ENCODE measurements at regions not wholly inside any gene's neighbourhood (a gene's known extent, or its start where the extent isn't known, plus 50 kb on each side); places are given as distances from the start of the nearest gene placed in this dataset.
"Not testable (repeated sequence)": the region's sequence is repeated elsewhere in the genome, so short reads cannot be mapped to it uniquely, and the experiment has no call there.

GRCh38 chr2:223481486-223481885, 120.7 kb downstream of the SCG2 start:
- DNase-seq (ENCODE audit: low read depth): no peak
- H3K4me3 ChIP-seq (ENCODE audit: low read depth, low read length): no peak overlapping the region

- DNase-seq (ENCODE audit: low read depth): no peak
- H3K4me3 ChIP-seq (ENCODE audit: low read depth, low read length): no peak overlapping the region
Observed at GRCh38 chr2:223486751-223487150, 115.4 kb downstream of the SCG2 start.

- no peak for DNase-seq (ENCODE audit: low read depth)
- no peak overlapping the region for H3K4me3 ChIP-seq (ENCODE audit: low read depth, low read length)
Observed at GRCh38 chr2:223487214-223487846, 114.8 kb downstream of the SCG2 start.

- no peak for DNase-seq (ENCODE audit: low read depth)
- no peak overlapping the region for H3K4me3 ChIP-seq (ENCODE audit: low read depth, low read length)
Observed at GRCh38 chr2:223488814-223489213, 113.3 kb downstream of the SCG2 start.

GRCh38 chr2:223494496-223494895, 107.7 kb downstream of the SCG2 start:
- no peak for DNase-seq (ENCODE audit: low read depth)
- H3K4me3 ChIP-seq (ENCODE audit: low read depth, low read length): no peak overlapping the region

GRCh38 chr2:223494942-223495341, 107.2 kb downstream of the SCG2 start:
- no peak for DNase-seq (ENCODE audit: low read depth)
- no peak overlapping the region for H3K4me3 ChIP-seq (ENCODE audit: low read depth, low read length)

GRCh38 chr2:223496853-223497252, 105.3 kb downstream of the SCG2 start:
- H3K4me3 ChIP-seq (ENCODE audit: low read depth, low read length); DNase-seq (ENCODE audit: low read depth): not testable (repeated sequence)

GRCh38 chr2:223500709-223501108, 101.5 kb downstream of the SCG2 start:
- no peak overlapping the region for H3K4me3 ChIP-seq (ENCODE audit: low read depth, low read length)
- no peak for DNase-seq (ENCODE audit: low read depth)

- H3K4me3 ChIP-seq (ENCODE audit: low read depth, low read length): no peak overlapping the region
- DNase-seq (ENCODE audit: low read depth): no peak
Observed at GRCh38 chr2:223501641-223502040, 100.5 kb downstream of the SCG2 start.

- no peak overlapping the region for H3K4me3 ChIP-seq (ENCODE audit: low read depth, low read length)
- no peak for DNase-seq (ENCODE audit: low read depth)
Observed at GRCh38 chr2:223503746-223504145, 98.4 kb downstream of the SCG2 start.

- DNase-seq (ENCODE audit: low read depth): no peak
- no peak overlapping the region for H3K4me3 ChIP-seq (ENCODE audit: low read depth, low read length)
Observed at GRCh38 chr2:223508372-223508771, 93.8 kb downstream of the SCG2 start.

- H3K4me3 ChIP-seq (ENCODE audit: low read depth, low read length): no peak overlapping the region
- DNase-seq (ENCODE audit: low read depth): no peak
Observed at GRCh38 chr2:223510713-223511112, 91.4 kb downstream of the SCG2 start.

GRCh38 chr2:223511168-223511567, 91.0 kb downstream of the SCG2 start:
- H3K4me3 ChIP-seq (ENCODE audit: low read depth, low read length): no peak overlapping the region
- no peak for DNase-seq (ENCODE audit: low read depth)

GRCh38 chr2:223513771-223514455, 88.2 kb downstream of the SCG2 start:
- H3K4me3 ChIP-seq (ENCODE audit: low read depth, low read length): no peak overlapping the region
- no peak for DNase-seq (ENCODE audit: low read depth)

GRCh38 chr2:223519471-223519870, 82.7 kb downstream of the SCG2 start:
- DNase-seq (ENCODE audit: low read depth): no peak
- no peak overlapping the region for H3K4me3 ChIP-seq (ENCODE audit: low read depth, low read length)

GRCh38 chr2:223522796-223523195, 79.4 kb downstream of the SCG2 start:
- DNase-seq (ENCODE audit: low read depth): no peak
- no peak overlapping the region for H3K4me3 ChIP-seq (ENCODE audit: low read depth, low read length)

- no peak overlapping the region for H3K4me3 ChIP-seq (ENCODE audit: low read depth, low read length)
Observed at GRCh38 chr2:223523551-223524001, 78.6 kb downstream of the SCG2 start.

GRCh38 chr2:223524066-223524465, 78.1 kb downstream of the SCG2 start:
- H3K4me3 ChIP-seq (ENCODE audit: low read depth, low read length): no peak overlapping the region
- DNase-seq (ENCODE audit: low read depth): no peak

More at GRCh38 chr2:223523551-223524001, 78.6 kb downstream of the SCG2 start:
- DNase-seq (ENCODE audit: low read depth): peak; percentile 77

- H3K4me3 ChIP-seq (ENCODE audit: low read depth, low read length): no peak overlapping the region
- DNase-seq (ENCODE audit: low read depth): no peak
Observed at GRCh38 chr2:223526106-223526505, 76.1 kb downstream of the SCG2 start.

- peak; percentile 61 for DNase-seq (ENCODE audit: low read depth)
- no peak overlapping the region for H3K4me3 ChIP-seq (ENCODE audit: low read depth, low read length)
Observed at GRCh38 chr2:223528036-223528435, 74.1 kb downstream of the SCG2 start.

- H3K4me3 ChIP-seq (ENCODE audit: low read depth, low read length): no peak overlapping the region
- no peak for DNase-seq (ENCODE audit: low read depth)
Observed at GRCh38 chr2:223529696-223530095, 72.5 kb downstream of the SCG2 start.

All from skeletal muscle cell (primary cell).